HEK293T (cell line): ENCODE measurements at regions not wholly inside any gene's neighbourhood (a gene's known extent, or its start where the extent isn't known, plus 50 kb on each side); places are given as distances from the start of the nearest gene placed in this dataset.
"Not testable (repeated sequence)": the region's sequence is repeated elsewhere in the genome, so short reads cannot be mapped to it uniquely, and the experiment has no call there.

Experiments used
- CTCF ChIA-PET: fragments of 350-600 bp; formaldehyde crosslinking; extraction: SDS; loops from one replicate; lab custom pipeline; 2021; ENCODE audit warnings: antibody characterized with exemption, inconsistent platforms; lab: Yijun Ruan, JAX
- POLR2A ChIA-PET: fragments of 350-600 bp; formaldehyde crosslinking; extraction: SDS; loops from one replicate; lab custom pipeline; 2020; ENCODE audit warnings: antibody characterized with exemption, inconsistent platforms; lab: Yijun Ruan, JAX
- DNase-seq: peaks from one replicate; pipeline ENCODE4 v3.0.0; 2012; ENCODE audit warnings: mixed read lengths; ENCODE audit errors: extremely low spot score
- ARNT ChIP-seq: fragments of 450-650 bp; IDR thresholded peaks from 2 replicates; pipeline ENCODE4 v1.6.1; 2017; ENCODE audit warnings: mild to moderate bottlenecking
- BHLHE40 ChIP-seq: fragments of 450-650 bp; IDR thresholded peaks from 2 replicates; pipeline ENCODE4 v1.6.1; 2016; ENCODE audit warnings: mild to moderate bottlenecking, moderate library complexity, borderline replicate concordance
- CTBP1 ChIP-seq: fragments of 450-650 bp; IDR thresholded peaks from 2 replicates; pipeline ENCODE4 v1.6.1; 2016; ENCODE audit warnings: borderline replicate concordance
- ELF4 ChIP-seq: fragments of 450-650 bp; IDR thresholded peaks from 2 replicates; pipeline ENCODE4 v1.6.1; 2017; ENCODE audit warnings: antibody characterized with exemption
- FOXA1 ChIP-seq: fragments of 450-650 bp; IDR thresholded peaks from 2 replicates; pipeline ENCODE4 v1.6.1; 2016; ENCODE audit warnings: mild to moderate bottlenecking
- FOXK2 ChIP-seq: fragments of 450-650 bp; IDR thresholded peaks from 2 replicates; pipeline ENCODE4 v1.6.1; 2016; ENCODE audit warnings: mild to moderate bottlenecking
- FOXM1 ChIP-seq: fragments of 450-650 bp; IDR thresholded peaks from 2 replicates; pipeline ENCODE4 v1.6.1; 2017; ENCODE audit warnings: mild to moderate bottlenecking, borderline replicate concordance
- HDGF ChIP-seq: fragments of 450-650 bp; IDR thresholded peaks from 2 replicates; pipeline ENCODE4 v1.6.1; 2017; ENCODE audit warnings: antibody characterized with exemption, borderline replicate concordance
- L3MBTL2 ChIP-seq: fragments of 450-650 bp; conservative IDR thresholded peaks from 2 replicates; pipeline ENCODE4 v1.6.1; 2016; ENCODE audit warnings: mild to moderate bottlenecking
- LEF1 ChIP-seq: fragments of 450-650 bp; IDR thresholded peaks from 2 replicates; pipeline ENCODE4 v1.6.1; 2017; ENCODE audit warnings: mild to moderate bottlenecking, borderline replicate concordance
- NFRKB ChIP-seq: fragments of 450-650 bp; IDR thresholded peaks from 2 replicates; pipeline ENCODE4 v1.6.1; 2016; ENCODE audit warnings: mild to moderate bottlenecking, moderate library complexity
- SP1 ChIP-seq: fragments of 450-650 bp; IDR thresholded peaks from 2 replicates; pipeline ENCODE4 v1.6.1; 2017
- SUZ12 ChIP-seq: fragments of 450-650 bp; IDR thresholded peaks from 2 replicates; pipeline ENCODE4 v1.6.1; 2016; ENCODE audit warnings: mild to moderate bottlenecking
- TARDBP ChIP-seq: fragments of 450-650 bp; IDR thresholded peaks from 2 replicates; pipeline ENCODE4 v1.6.1; 2016
- ZNF384 ChIP-seq: fragments of 450-650 bp; IDR thresholded peaks from 2 replicates; pipeline ENCODE4 v1.6.1; 2016
- TF ChIP-seq, protein P1 (sequence below): fragments of 450-650 bp; IDR thresholded peaks from 2 replicates; pipeline ENCODE4 v1.6.1; 2016

DNA sequence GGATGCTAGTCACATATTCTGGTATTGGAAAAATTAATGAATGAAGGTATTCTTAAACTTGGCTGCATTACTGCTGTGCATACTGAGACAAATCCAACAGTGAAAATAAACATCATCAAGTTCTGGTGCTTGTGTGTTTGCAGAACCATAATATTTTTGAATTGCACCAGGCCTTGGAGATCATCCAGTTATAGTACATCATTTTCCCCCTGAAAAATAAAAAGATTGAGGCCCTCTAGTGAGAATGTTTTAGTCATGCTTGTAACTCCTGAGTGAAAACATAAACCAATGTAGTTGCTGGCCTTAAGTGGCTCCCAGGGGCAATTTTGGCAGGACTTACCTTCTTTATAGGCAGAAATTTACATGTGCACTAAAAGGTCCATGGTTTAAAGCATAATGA lies 218.8 kb upstream of the TMEM229A start:
- ChIA-PET POLR2A (no interaction called here), CTCF (no interaction called here)
- TF ChIP-seq TARDBP (no peak), L3MBTL2 (no peak), SP1 (no peak), FOXM1 (no peak), ZNF384 (no peak), LEF1 (no peak), FOXA1 (no peak), CTBP1 (no peak), FOXK2 (no peak), HDGF (no peak), BHLHE40 (no peak), NFRKB (no peak), SUZ12 (no peak), ELF4 (no peak), ARNT (no peak)
- TF ChIP-seq, protein P1, sequence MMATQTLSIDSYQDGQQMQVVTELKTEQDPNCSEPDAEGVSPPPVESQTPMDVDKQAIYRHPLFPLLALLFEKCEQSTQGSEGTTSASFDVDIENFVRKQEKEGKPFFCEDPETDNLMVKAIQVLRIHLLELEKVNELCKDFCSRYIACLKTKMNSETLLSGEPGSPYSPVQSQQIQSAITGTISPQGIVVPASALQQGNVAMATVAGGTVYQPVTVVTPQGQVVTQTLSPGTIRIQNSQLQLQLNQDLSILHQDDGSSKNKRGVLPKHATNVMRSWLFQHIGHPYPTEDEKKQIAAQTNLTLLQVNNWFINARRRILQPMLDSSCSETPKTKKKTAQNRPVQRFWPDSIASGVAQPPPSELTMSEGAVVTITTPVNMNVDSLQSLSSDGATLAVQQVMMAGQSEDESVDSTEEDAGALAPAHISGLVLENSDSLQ: no peak
- no peak for DNase-seq

DNA sequence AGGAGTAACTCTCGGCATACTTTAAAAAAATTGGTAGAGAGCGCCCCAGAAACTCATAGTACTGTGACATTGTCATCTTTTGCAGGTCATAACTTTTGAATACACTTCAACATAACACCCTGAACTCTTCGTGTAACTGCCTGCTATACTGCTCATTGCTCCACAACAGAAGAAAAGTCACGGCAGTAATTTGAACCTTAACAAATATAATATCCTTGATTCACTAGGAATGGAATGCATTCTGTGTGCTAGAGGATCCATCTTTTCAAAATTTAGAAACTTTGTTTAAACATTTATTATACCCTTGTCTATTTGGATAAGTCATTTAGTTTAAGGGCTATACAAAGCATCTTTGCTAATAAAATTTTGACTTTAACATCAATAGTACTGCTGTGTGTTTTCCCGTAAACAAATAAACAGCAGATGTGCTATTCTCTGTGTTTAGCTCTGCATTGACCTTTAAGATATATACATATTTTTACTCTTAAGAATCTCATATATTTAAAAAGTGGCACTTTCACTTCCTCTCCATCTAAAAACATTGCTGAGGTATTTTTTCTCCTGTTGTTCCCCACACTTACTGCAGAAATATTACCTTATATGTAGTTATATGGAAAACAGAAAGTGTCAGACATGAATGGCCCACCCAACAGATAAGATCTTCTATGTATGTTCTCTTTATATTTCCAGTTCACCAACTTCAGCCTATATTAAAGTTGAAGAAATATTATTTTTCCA lies 217.6 kb upstream of the TMEM229A start:
- ChIA-PET CTCF (no interaction called here), POLR2A (no interaction called here)
- TF ChIP-seq, protein P1: no peak
- no peak for DNase-seq

DNA sequence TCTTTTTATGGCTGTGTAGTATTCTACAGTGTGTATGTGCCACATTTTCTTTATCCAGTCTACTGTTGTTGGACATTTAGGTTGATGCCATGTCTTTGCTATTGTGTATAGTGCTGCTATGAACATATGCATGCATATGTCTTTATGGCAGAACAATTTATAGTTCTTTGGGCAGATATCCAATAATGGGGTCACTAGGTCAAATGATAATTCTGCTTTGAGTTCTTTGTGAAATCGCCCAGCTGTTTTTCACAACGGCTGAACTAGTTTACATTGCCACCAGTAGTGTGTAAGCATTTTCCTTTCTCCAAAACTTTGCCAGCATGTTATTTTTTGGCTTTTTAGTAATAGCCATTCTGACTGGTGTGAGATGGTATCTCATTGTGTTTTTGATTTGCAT lies 214.8 kb upstream of the TMEM229A start:
- POLR2A ChIA-PET: no interaction called here
- CTCF ChIA-PET: no interaction called here
- TF ChIP-seq, protein P1: no peak
- TF ChIP-seq ARNT (no peak), SUZ12 (no peak), CTBP1 (no peak)
- DNase-seq: no peak

DNA sequence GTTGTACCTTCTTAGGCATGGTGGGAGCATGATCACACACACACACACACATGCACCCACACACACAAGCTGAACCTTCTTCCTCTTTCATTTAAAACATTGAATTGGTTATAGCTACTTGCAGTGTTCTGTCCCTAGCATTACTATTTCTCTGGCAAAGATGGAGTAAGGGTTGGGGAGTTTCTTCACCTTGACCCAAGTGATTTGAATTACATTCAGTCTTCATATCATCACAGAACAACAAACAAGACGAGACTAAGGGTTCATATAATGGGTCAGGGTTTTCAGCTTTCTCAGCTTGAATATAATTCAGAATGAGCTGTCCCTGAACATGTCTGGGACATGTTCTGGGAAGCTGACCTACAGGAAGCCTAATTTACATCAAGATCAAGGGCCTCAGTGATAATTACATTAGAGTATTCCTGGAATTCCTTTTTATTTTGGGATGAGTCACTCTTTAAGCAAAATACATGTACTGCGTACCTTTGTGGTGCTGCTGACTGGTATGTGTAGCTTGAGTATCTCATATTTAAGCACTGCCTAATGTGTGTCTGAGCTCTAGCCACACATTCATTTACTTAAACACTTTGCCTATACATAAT lies 213.5 kb upstream of the TMEM229A start:
- ChIA-PET CTCF (no interaction called here), POLR2A (no interaction called here)
- no peak for DNase-seq
- TF ChIP-seq NFRKB: no peak
- no peak for TF ChIP-seq HDGF
- TF ChIP-seq ARNT: no peak
- TF ChIP-seq, protein P1: no peak

DNA sequence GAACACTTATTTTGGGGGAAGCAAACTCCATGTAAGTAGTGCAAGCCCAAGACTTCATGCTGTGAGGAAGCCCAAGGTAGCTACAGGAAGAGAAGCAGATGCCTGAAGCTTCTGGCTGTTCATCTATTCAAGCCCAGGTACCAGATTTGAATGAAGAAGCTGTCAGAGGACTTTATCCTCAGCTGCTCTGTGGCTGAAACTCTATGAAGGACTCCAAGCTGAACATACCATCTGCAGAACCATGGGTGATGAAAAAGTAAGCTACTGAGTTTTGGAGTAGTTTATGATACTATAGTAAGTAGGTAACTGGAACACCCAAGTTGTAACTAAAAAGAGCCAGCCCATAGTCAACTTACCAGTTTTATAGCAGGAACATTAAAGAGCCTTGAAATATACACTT lies 211.6 kb upstream of the TMEM229A start:
- POLR2A ChIA-PET, DNase-seq, CTCF ChIA-PET: not testable (repeated sequence)

DNA sequence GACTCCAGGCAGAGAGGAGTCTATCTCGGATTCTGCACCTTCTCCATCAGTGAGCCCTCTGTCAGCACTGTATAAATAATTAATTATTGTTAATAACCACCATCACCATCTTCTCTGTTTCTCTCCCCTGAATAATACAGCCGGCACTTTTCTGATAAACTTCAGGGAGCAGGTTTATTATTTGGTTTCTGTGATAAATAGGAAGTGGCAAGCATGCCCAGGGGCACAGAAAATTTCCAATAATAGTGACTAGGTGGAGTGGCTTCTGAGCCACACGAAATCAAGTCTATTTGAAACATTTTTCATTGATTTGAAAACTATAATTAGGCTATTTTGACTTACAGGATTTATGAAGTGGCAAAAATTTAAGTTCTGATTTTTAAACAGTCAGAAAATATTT lies 186.8 kb upstream of the TMEM229A start:
- ChIA-PET CTCF (no interaction called here), POLR2A (no interaction called here)
- no peak for DNase-seq
- no peak for TF ChIP-seq CTBP1
- no peak for TF ChIP-seq TARDBP
- no peak for TF ChIP-seq FOXK2
- TF ChIP-seq ZNF384: no peak
- no peak for TF ChIP-seq LEF1
- no peak for TF ChIP-seq NFRKB
- TF ChIP-seq ELF4: no peak
- TF ChIP-seq SP1: no peak
- no peak for TF ChIP-seq SUZ12
- TF ChIP-seq, protein P1: no peak
- TF ChIP-seq ARNT: no peak
- no peak for TF ChIP-seq L3MBTL2
- TF ChIP-seq FOXA1: no peak
- TF ChIP-seq HDGF: no peak
- TF ChIP-seq FOXM1: no peak
- TF ChIP-seq BHLHE40: no peak
